ENCODE measurements at regions not wholly inside any gene's neighbourhood (a gene's known extent, or its start where the extent isn't known, plus 50 kb on each side); places are given as distances from the start of the nearest gene placed in this dataset.

DNA sequence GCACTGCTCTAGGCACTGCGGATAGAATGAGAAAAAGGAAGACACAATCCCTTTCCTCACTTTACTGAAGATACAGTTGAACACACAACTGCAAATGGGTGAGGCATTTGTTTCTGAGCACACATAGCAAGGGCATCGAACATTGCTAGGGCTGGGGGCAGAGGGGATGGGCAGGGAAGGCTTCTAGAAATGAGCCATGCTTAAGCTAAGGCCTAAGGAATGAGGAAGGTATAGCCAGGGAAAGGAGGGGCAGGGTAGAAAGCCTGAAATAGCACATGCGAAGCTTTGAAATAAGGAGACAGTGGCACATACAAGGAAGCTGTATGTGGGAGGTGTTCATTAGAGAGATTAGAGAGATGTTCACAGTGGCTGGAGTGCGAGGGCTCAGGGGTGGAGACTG is 92.7 kb downstream of the KIF4B start:
- H3K36me3 ChIP-seq (replicated peaks in 1 of 2; ENCODE audit: control insufficient read depth in 2 of 2, insufficient read depth in 2 of 2, low read length in 2 of 2), result no peaks in the 10 kb centered on the region
- no peak overlapping the region for H2BK120ac ChIP-seq (ENCODE audit: low read depth, low read length)
- no peak overlapping the region for H3K18ac ChIP-seq (ENCODE audit: low read length)
- H2AFZ ChIP-seq (ENCODE audit: low read length), result no peak overlapping the region
- H2BK12ac ChIP-seq (ENCODE audit: low read length), result no peak overlapping the region
- no peak overlapping the region for H3K14ac ChIP-seq (ENCODE audit: low read length)
- no peaks in the 10 kb centered on the region for H3K79me1 ChIP-seq (ENCODE audit: low read depth, low read length)
- DNase-seq (ENCODE audit: low spot score), result no peak
- no peak overlapping the region for H2BK5ac ChIP-seq (ENCODE audit: low read length)
- no peak overlapping the region for H3K4me3 ChIP-seq (ENCODE audit: low read length in 2 of 2)
- no CpG with 5 or more reads among the region's 4 CpGs for WGBS, 2 donors (ENCODE audit: extremely low coverage in 2 of 2, insufficient read length in 2 of 2, insufficient replicate concordance in 1 of 2)
- H3K23ac ChIP-seq (ENCODE audit: low read depth, low read length, poor library complexity), result no peak overlapping the region
- H2AK5ac ChIP-seq (ENCODE audit: low read depth, low read length), result no peak overlapping the region
- H3K9ac ChIP-seq (ENCODE audit: low read depth, low read length, poor library complexity), result no peak overlapping the region
- H3K9me3 ChIP-seq (replicated peaks in 1 of 2; ENCODE audit: control insufficient read depth in 2 of 2, insufficient read depth in 1 of 2, low read depth in 1 of 2, low read length in 2 of 2), result no peaks in the 10 kb centered on the region
- H3K27me3 ChIP-seq (ENCODE audit: control insufficient read depth in 3 of 3, insufficient read depth in 3 of 3, low read depth in 1 of 3, low read length in 3 of 3), result no peaks in the 10 kb centered on the region
- H3K4me2 ChIP-seq (ENCODE audit: insufficient read depth, low read length, poor library complexity, severe bottlenecking), result no peak overlapping the region
- no peak overlapping the region for H3K4ac ChIP-seq (ENCODE audit: low read length)
- H3K4me1 ChIP-seq (ENCODE audit: control insufficient read depth in 2 of 2, insufficient read depth in 1 of 2, low read depth in 1 of 2, low read length in 2 of 2), result no peaks in the 10 kb centered on the region
- H4K91ac ChIP-seq (ENCODE audit: low read depth, low read length, poor library complexity), result no peak overlapping the region
- H2BK15ac ChIP-seq (ENCODE audit: low read length), result no peak overlapping the region
- H3K27ac ChIP-seq (replicated peaks; ENCODE audit: low read length), result no peak overlapping the region
- no peak overlapping the region for H4K8ac ChIP-seq (ENCODE audit: low read depth, low read length)

DNA sequence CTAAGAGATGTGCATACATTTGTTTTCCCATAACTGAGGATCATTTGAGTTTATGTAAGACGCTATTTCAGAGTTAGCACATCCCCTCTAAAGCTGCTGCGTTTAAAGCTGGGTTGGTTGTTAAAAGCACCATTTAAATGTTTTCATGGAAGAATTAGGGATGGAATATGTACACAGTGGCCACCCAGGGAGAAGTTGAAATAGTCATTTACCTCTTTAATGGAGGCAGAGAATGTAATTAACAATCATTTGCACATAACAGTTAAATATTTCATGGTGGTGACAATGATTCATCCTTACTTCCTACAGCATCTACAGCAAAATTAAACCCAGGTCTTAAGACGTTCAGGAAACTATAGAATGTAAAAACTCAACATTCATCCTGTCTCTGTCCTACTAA is 100.3 kb downstream of the KIF4B start:
- Histone ChIP-seq H3K36me3 (replicated peaks in 1 of 2; ENCODE audit: control insufficient read depth in 2 of 2, insufficient read depth in 2 of 2, low read length in 2 of 2) (no peaks in the 10 kb centered on the region), H4K8ac (ENCODE audit: low read depth, low read length) (no peak overlapping the region), H3K27ac (replicated peaks; ENCODE audit: low read length) (no peak overlapping the region), H3K18ac (ENCODE audit: low read length) (no peak overlapping the region), H3K9me3 (replicated peaks in 1 of 2; ENCODE audit: control insufficient read depth in 2 of 2, insufficient read depth in 1 of 2, low read depth in 1 of 2, low read length in 2 of 2) (peaks cover 0 to 4% of the 10 kb centered on the region in 2 donors), H2AFZ (ENCODE audit: low read length) (no peak overlapping the region), H3K9ac (ENCODE audit: low read depth, low read length, poor library complexity) (no peak overlapping the region), H3K4me2 (ENCODE audit: insufficient read depth, low read length, poor library complexity, severe bottlenecking) (no peak overlapping the region), H2BK120ac (ENCODE audit: low read depth, low read length) (no peak overlapping the region), H3K23ac (ENCODE audit: low read depth, low read length, poor library complexity) (no peak overlapping the region), H3K4ac (ENCODE audit: low read length) (no peak overlapping the region), H2BK15ac (ENCODE audit: low read length) (no peak overlapping the region), H4K91ac (ENCODE audit: low read depth, low read length, poor library complexity) (no peak overlapping the region), H2BK12ac (ENCODE audit: low read length) (no peak overlapping the region), H3K4me1 (ENCODE audit: control insufficient read depth in 2 of 2, insufficient read depth in 1 of 2, low read depth in 1 of 2, low read length in 2 of 2) (no peaks in the 10 kb centered on the region), H2BK5ac (ENCODE audit: low read length) (no peak overlapping the region), H2AK5ac (ENCODE audit: low read depth, low read length) (no peak overlapping the region), H3K79me1 (ENCODE audit: low read depth, low read length) (no peaks in the 10 kb centered on the region), H3K4me3 (ENCODE audit: low read length in 2 of 2) (no peak overlapping the region), H3K27me3 (ENCODE audit: control insufficient read depth in 3 of 3, insufficient read depth in 3 of 3, low read depth in 1 of 3, low read length in 3 of 3) (no peaks in the 10 kb centered on the region), H3K14ac (ENCODE audit: low read length) (no peak overlapping the region)
- WGBS, 2 donors (ENCODE audit: extremely low coverage in 2 of 2, insufficient read length in 2 of 2, insufficient replicate concordance in 1 of 2), result no CpG with 5 or more reads among the region's 3 CpGs
- no peak for DNase-seq (ENCODE audit: low spot score)

DNA sequence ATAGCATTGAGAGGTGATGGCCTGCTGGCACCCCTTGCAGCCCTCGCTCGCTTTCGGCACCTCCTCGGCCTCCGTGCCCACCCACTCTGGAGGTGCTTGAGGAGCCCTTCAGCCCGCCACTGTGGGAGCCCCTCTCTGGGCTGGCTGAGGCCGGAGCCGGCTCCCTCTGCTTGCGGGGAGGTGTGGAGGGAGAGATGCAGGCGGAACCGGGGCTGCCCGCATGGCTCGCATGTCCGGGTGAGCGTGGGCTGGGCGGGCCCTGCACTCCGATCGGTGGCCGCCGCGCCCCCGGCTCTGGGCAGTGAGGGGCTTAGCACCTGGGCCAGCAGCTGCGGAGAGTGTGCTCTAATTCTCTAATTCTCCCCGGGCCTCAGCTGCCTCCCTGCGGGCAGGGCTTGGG is 101.1 kb downstream of the KIF4B start:
- no peak overlapping the region for H3K9ac ChIP-seq (ENCODE audit: low read depth, low read length, poor library complexity)
- H2BK5ac ChIP-seq (ENCODE audit: low read length), result no peak overlapping the region
- no peak overlapping the region for H2BK12ac ChIP-seq (ENCODE audit: low read length)
- H3K27me3 ChIP-seq (ENCODE audit: control insufficient read depth in 3 of 3, insufficient read depth in 3 of 3, low read depth in 1 of 3, low read length in 3 of 3), result no peaks in the 10 kb centered on the region
- no peak overlapping the region for H2BK120ac ChIP-seq (ENCODE audit: low read depth, low read length)
- H3K23ac ChIP-seq (ENCODE audit: low read depth, low read length, poor library complexity), result peak overlapping the region; percentile 73
- no peak overlapping the region for H2AFZ ChIP-seq (ENCODE audit: low read length)
- DNase-seq (ENCODE audit: low spot score), result no peak
- H3K36me3 ChIP-seq (replicated peaks in 1 of 2; ENCODE audit: control insufficient read depth in 2 of 2, insufficient read depth in 2 of 2, low read length in 2 of 2), result no peaks in the 10 kb centered on the region
- no peak overlapping the region for H4K8ac ChIP-seq (ENCODE audit: low read depth, low read length)
- no peak overlapping the region for H3K4me2 ChIP-seq (ENCODE audit: insufficient read depth, low read length, poor library complexity, severe bottlenecking)
- no peak overlapping the region for H3K18ac ChIP-seq (ENCODE audit: low read length)
- H3K14ac ChIP-seq (ENCODE audit: low read length), result no peak overlapping the region
- H3K4ac ChIP-seq (ENCODE audit: low read length), result no peak overlapping the region
- no peaks in the 10 kb centered on the region for H3K4me1 ChIP-seq (ENCODE audit: control insufficient read depth in 2 of 2, insufficient read depth in 1 of 2, low read depth in 1 of 2, low read length in 2 of 2)
- no peak overlapping the region for H2AK5ac ChIP-seq (ENCODE audit: low read depth, low read length)
- no CpG with 5 or more reads among the region's 25 CpGs for WGBS, 2 donors (ENCODE audit: extremely low coverage in 2 of 2, insufficient read length in 2 of 2, insufficient replicate concordance in 1 of 2)
- peaks cover 0 to 4% of the 10 kb centered on the region in 2 donors for H3K9me3 ChIP-seq (replicated peaks in 1 of 2; ENCODE audit: control insufficient read depth in 2 of 2, insufficient read depth in 1 of 2, low read depth in 1 of 2, low read length in 2 of 2)
- H3K79me1 ChIP-seq (ENCODE audit: low read depth, low read length), result no peaks in the 10 kb centered on the region
- H4K91ac ChIP-seq (ENCODE audit: low read depth, low read length, poor library complexity), result no peak overlapping the region
- no peak overlapping the region for H3K27ac ChIP-seq (replicated peaks; ENCODE audit: low read length)
- H2BK15ac ChIP-seq (ENCODE audit: low read length), result no peak overlapping the region
- H3K4me3 ChIP-seq (ENCODE audit: low read length in 2 of 2), result no peak overlapping the region

DNA sequence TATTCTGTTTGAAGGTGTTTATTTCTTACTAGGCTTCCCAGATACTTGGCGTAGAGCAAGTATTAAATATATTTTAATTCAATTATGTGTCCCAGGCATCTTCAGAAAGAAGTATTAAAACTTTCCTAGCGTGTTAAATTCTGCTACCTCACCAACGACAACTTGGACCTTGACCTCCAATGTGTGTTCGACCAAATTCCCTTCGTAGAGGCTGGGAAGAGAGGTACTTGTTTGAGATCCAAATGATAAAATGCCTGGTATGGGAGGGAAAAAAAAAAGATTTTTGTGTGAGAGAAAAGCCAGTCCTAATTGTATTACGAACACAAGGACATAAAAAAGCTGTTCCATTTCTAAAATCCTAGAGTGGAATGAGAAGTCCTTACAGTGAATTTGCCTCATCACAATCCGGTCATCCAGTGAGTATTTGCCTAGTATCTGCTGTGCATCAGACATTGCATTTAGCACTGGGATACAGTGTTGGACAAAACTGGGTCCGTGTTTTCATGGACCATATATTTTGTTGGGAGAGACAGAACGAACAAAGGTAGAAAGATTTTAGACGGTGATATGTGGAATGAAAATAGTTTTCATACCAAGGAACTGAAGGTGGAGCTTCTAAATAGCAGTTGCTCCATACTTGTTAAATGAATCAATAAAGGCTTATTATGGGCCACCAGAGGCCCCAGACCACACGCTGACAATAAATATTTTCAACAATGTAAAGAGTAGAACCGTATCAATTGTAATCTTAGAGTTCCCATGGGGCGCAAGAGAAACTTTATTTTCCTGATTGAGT is 103.1 kb downstream of the KIF4B start:
- Histone ChIP-seq H3K9me3 (replicated peaks in 1 of 2; ENCODE audit: control insufficient read depth in 2 of 2, insufficient read depth in 1 of 2, low read depth in 1 of 2, low read length in 2 of 2) (peaks cover 0 to 4% of the 10 kb centered on the region in 2 donors), H3K36me3 (replicated peaks in 1 of 2; ENCODE audit: control insufficient read depth in 2 of 2, insufficient read depth in 2 of 2, low read length in 2 of 2) (no peaks in the 10 kb centered on the region), H3K4ac (ENCODE audit: low read length) (no peak overlapping the region), H3K14ac (ENCODE audit: low read length) (no peak overlapping the region), H3K27me3 (ENCODE audit: control insufficient read depth in 3 of 3, insufficient read depth in 3 of 3, low read depth in 1 of 3, low read length in 3 of 3) (no peaks in the 10 kb centered on the region), H2BK12ac (ENCODE audit: low read length) (no peak overlapping the region), H2BK120ac (ENCODE audit: low read depth, low read length) (no peak overlapping the region), H2AFZ (ENCODE audit: low read length) (no peak overlapping the region), H2AK5ac (ENCODE audit: low read depth, low read length) (no peak overlapping the region), H2BK5ac (ENCODE audit: low read length) (no peak overlapping the region), H3K4me3 (ENCODE audit: low read length in 2 of 2) (no peak overlapping the region), H3K27ac (replicated peaks; ENCODE audit: low read length) (no peak overlapping the region), H4K91ac (ENCODE audit: low read depth, low read length, poor library complexity) (no peak overlapping the region), H3K79me1 (ENCODE audit: low read depth, low read length) (no peaks in the 10 kb centered on the region), H4K8ac (ENCODE audit: low read depth, low read length) (no peak overlapping the region), H2BK15ac (ENCODE audit: low read length) (no peak overlapping the region), H3K4me2 (ENCODE audit: insufficient read depth, low read length, poor library complexity, severe bottlenecking) (no peak overlapping the region), H3K4me1 (ENCODE audit: control insufficient read depth in 2 of 2, insufficient read depth in 1 of 2, low read depth in 1 of 2, low read length in 2 of 2) (no peaks in the 10 kb centered on the region), H3K18ac (ENCODE audit: low read length) (no peak overlapping the region), H3K9ac (ENCODE audit: low read depth, low read length, poor library complexity) (no peak overlapping the region), H3K23ac (ENCODE audit: low read depth, low read length, poor library complexity) (no peak overlapping the region)
- WGBS, 2 donors (ENCODE audit: extremely low coverage in 2 of 2, insufficient read length in 2 of 2, insufficient replicate concordance in 1 of 2), result 100% methylated on average over 2 of the region's 13 CpGs; no CpG with 5 or more reads in 1 of the 2 donors
- DNase-seq (ENCODE audit: low spot score), result no peak
